ENCODE measurements at regions not wholly inside any gene's neighbourhood (a gene's known extent, or its start where the extent isn't known, plus 50 kb on each side); places are given as distances from the start of the nearest gene placed in this dataset.
"Not testable (repeated sequence)": the region's sequence is repeated elsewhere in the genome, so short reads cannot be mapped to it uniquely, and the experiment has no call there.

DNA sequence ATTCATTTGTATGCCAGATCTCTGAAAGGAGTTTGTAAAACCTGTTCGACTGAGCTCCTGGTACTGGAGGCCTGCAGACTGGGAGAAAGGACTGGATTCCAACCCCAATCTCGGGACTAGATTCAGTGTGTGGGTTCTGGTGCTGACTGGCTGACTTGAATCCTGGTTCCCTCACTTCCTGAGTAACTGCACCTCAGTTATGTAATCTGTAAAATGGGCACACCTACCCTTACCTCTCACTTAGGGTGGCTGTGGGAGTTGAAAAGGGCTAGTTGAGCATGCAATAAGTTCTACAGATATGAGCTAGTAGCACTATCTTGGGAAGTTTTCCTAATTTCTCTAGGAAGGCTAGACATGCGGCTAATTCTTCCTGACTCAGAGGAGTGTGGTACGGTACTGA lies 621.3 kb upstream of the TBX3 start:
- DNase-seq (ENCODE audit: low read depth, low spot score) = no peak
- no peak overlapping the region for H3K4me3 ChIP-seq (ENCODE audit: low read length)

DNA sequence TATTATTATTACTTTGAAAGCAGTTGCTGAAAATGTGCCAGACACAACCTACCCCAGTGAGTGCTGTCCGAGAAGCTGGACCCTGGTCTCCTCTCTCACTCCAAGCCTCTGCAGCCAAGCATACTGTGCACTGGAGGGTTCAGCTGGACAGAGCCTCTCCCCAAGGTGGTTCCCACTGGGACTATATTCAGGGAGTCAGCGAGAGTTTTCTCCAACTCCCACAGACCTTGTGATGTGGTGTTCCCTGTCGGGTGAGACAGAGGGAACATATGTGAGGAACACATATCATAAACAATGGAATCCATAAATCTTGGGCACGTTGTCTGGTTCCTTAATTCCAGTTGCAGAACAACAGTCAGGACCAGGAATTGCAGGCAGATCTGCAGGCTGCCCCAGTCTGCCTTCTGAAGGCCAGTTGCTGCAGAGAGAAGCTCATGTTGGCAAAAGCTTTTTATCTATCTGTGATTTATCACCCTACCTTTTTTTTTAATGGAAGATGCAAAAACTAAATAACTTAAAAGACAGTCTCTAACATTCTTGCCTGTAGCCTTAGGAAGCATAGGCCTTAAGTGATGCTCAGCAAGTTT lies 619.8 kb upstream of the TBX3 start:
- H3K4me3 ChIP-seq (ENCODE audit: low read length) = no peak overlapping the region
- DNase-seq (ENCODE audit: low read depth, low spot score) = no peak

DNA sequence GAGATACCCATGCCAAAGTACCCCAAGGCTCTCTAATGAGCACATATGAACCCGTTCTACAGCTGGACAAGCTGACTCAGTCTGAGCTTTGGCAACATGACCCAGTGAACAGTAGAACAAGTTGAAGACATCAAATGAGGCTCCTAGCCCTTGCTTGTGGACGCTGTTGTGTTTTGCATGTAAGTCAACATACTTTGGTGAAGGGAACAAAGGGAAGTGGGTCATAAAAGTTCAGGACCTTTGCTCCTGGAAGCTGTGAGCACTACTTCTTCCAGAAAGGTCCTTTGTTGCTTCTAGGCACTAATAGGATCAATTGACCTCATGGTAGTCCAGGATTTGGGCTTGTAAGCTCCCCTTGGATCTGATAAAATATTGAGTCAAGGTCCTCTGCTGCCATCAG lies 613.5 kb upstream of the TBX3 start:
- no peak for DNase-seq (ENCODE audit: low read depth, low spot score)
- no peak overlapping the region for H3K4me3 ChIP-seq (ENCODE audit: low read length)

- no peak overlapping the region for H3K4me3 ChIP-seq (ENCODE audit: low read length)
- no peak for DNase-seq (ENCODE audit: low read depth, low spot score)
Measured at GRCh38 chr12:115296613-115297198, 612.7 kb upstream of the TBX3 start.

GRCh38 chr12:115295886-115296285 lies 611.9 kb upstream of the TBX3 start:
- no peak for DNase-seq (ENCODE audit: low read depth, low spot score)
- no peak overlapping the region for H3K4me3 ChIP-seq (ENCODE audit: low read length)

- no peak overlapping the region for H3K4me3 ChIP-seq (ENCODE audit: low read length)
- no peak for DNase-seq (ENCODE audit: low read depth, low spot score)
Measured at GRCh38 chr12:115294453-115295133, 610.6 kb upstream of the TBX3 start.

- H3K4me3 ChIP-seq (ENCODE audit: low read length); DNase-seq (ENCODE audit: low read depth, low spot score): not testable (repeated sequence)
Measured at GRCh38 chr12:115285429-115285828, 601.5 kb upstream of the TBX3 start.

DNA sequence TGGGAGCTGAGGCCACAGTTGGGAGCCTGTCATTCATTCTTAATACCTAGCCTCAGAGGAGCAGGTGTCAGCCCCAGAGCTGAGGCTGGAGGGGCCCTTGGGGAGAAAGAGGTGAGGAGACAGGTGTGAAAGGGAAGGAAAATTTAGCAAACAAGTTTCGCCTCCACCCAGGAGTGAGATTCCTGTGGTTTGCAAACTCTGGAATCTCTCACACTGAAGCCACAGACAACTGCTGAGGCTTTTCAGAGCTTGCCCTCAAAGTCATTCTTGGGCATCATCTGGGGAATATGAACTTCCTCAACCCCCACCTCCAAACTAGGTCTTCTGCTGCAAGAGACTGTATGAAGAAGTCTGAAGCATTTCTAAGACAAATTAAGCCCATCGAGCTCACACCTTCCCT lies 589.5 kb upstream of the TBX3 start:
- no peak for DNase-seq (ENCODE audit: low read depth, low spot score)
- no peak overlapping the region for H3K4me3 ChIP-seq (ENCODE audit: low read length)

DNA sequence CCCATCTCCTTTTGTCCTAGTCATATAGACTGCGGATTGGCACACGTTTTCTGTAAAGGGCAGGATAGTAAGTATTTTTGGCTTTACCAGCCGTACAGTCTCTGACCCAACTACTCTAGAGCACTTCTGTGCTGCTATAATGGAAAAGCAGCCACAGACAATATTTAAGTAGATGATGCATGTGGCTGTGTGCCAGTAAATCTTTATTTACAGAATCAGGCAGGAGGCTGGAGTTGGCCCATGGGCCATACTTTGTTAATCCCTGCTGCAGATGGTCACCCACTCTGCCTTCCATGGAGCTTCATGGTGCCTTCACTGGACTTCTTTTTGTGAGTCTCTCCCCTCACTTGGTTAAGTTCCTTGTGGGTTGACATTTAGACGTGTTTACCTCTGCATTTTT lies 584.5 kb upstream of the TBX3 start:
- DNase-seq (ENCODE audit: low read depth, low spot score) = no peak
- H3K4me3 ChIP-seq (ENCODE audit: low read length) = no peak overlapping the region

- DNase-seq (ENCODE audit: low read depth, low spot score) = no peak
- no peak overlapping the region for H3K4me3 ChIP-seq (ENCODE audit: low read length)
Measured at GRCh38 chr12:115267891-115268290, 583.9 kb upstream of the TBX3 start.

- no peak for DNase-seq (ENCODE audit: low read depth, low spot score)
- no peak overlapping the region for H3K4me3 ChIP-seq (ENCODE audit: low read length)
Measured at GRCh38 chr12:115267464-115267863, 583.5 kb upstream of the TBX3 start.

- DNase-seq (ENCODE audit: low read depth, low spot score) = no peak
- H3K4me3 ChIP-seq (ENCODE audit: low read length) = no peak overlapping the region
Measured at GRCh38 chr12:115264605-115265004, 580.6 kb upstream of the TBX3 start.

DNA sequence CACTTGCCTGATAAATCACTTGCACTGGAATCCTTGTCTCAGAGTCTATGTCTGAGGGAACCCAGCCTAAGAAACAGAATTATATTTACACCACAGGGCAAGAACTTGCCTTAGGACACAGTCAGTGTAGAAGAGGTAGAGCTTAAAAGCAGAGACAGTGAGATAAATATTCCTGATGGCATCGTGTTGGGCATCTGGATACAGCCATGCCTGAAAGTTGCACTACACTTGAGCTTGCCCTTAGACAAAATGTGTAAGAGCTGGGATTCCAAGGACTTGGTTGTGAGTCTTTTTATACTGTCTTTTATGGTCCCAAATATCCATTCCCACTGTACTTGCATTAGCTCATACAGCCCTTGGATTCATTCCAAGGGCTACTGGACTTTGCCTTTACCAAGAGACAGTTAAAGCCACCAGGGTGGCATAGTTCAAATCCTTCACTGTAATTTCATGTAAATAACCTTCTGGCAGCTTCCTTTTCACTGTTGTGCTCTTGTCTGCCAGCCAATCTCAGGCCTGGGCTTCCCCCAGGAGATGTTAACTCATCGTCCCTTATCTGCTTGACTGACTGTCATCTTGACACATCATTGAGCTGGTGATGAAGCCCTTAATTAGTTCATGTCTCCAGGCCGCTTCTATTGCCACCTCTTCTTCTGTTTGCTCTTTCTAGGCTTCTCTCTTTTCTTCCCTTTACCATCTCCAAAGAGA lies 577.9 kb upstream of the TBX3 start:
- H3K4me3 ChIP-seq (ENCODE audit: low read length) = no peak overlapping the region
- no peak for DNase-seq (ENCODE audit: low read depth, low spot score)

DNA sequence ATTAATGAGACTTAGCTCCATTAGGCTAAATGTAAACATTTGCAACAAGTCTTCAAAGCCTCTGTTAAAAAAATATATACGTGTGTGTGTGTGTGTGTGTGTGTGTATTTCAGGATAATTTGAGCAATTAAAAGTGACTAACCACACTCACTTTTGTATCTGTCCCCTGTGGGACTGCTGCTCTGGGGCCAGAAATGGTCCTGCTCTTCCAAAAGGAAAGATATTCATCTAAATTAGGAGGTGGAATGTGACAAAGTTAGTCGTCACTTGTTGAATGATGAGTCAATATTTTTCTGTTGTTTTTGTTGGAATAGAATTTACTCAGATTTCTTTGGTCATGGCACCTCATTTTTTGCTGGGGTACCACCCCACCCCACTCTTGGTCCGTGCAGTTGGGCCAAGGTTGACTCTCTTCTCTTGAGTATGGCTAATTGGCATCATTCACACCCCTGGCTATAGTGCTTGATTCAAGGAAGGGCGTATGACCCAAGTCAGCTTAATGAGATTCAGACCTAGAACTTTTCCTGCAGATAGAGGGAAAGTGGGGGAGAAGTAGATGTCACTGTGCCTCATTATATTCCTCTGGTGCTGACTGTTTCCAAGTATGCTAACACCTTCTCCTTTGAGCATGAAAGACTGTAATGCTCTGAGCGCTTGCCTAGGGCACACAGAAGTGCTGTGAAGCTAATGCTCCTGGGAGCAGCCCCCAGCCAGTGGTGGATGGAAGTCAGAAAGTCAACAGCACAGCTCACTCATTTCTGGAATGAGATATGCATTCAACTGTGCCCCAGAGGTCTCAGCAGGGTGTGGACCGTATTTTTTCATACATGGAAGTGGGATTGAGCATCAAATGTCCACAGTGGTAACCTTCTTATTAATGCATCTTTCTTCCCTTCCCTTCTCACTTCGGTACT lies 577.0 kb upstream of the TBX3 start:
- no peak overlapping the region for H3K4me3 ChIP-seq (ENCODE audit: low read length)
- DNase-seq (ENCODE audit: low read depth, low spot score) = no peak

- DNase-seq (ENCODE audit: low read depth, low spot score) = no peak
- no peak overlapping the region for H3K4me3 ChIP-seq (ENCODE audit: low read length)
Measured at GRCh38 chr12:115259968-115260747, 576.2 kb upstream of the TBX3 start.

- H3K4me3 ChIP-seq (ENCODE audit: low read length) = no peak overlapping the region
- no peak for DNase-seq (ENCODE audit: low read depth, low spot score)
Measured at GRCh38 chr12:115257791-115258190, 573.8 kb upstream of the TBX3 start.

GRCh38 chr12:115255962-115256361 lies 572.0 kb upstream of the TBX3 start:
- DNase-seq (ENCODE audit: low read depth, low spot score) = no peak
- H3K4me3 ChIP-seq (ENCODE audit: low read length) = no peak overlapping the region

DNA sequence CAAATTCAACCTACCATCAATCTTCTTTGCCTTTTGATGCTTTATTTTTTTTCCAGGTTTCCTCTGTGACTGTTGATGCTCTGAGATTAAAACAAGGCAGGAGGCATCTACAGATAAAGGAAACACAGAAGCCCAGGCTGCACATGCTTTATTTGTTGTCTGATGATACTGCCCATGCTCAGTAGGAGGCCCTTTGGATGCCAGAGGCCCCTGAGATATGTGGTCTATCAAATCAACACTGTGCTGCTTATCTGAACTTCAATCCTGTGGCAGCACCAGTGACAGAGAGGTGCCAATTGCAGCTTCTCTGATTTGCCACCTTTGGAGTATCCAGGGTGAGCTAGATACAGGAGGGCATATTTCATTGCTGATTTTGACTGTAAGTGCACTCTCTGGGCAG lies 571.3 kb upstream of the TBX3 start:
- no peak for DNase-seq (ENCODE audit: low read depth, low spot score)
- no peak overlapping the region for H3K4me3 ChIP-seq (ENCODE audit: low read length)

DNA sequence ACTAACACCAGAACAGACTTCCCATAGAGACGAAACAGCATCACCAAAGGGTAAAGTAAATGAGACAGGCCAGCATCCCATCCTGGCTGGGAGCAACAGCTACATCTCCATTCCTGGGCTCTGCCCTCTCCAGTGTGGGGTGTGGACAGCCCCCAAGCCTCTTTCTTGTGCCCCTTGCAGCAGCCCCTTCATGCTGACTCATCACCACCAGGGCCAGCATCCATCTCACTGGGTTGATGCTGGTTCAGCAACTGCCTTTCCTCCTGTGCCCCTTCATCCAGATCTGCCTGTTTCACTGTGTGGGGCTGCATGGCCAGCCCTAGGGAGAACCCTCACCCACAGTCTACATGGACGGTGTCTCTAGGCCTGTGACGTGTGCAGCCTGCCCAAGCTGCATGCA lies 569.1 kb upstream of the TBX3 start:
- H3K4me3 ChIP-seq (ENCODE audit: low read length) = no peak overlapping the region
- DNase-seq (ENCODE audit: low read depth, low spot score) = no peak

All from Jurkat, Clone E6-1 (cell line).